ENCODE measurements at regions not wholly inside any gene's neighbourhood (a gene's known extent, or its start where the extent isn't known, plus 50 kb on each side); places are given as distances from the start of the nearest gene placed in this dataset.

GRCh38 chr6:139932671-139933070 is 558.2 kb upstream of the CITED2 start:
- DNase-seq (ENCODE audit: low read depth in 6 of 9, low spot score in 9 of 9): no peak
- no peaks in the 10 kb centered on the region for H3K36me3 ChIP-seq (ENCODE audit: control insufficient read depth in 2 of 2, insufficient read depth in 2 of 2, low read length in 1 of 2)
- H3K4me3 ChIP-seq (ENCODE audit: low read length in 2 of 2): no peak overlapping the region
- H3K27me3 ChIP-seq (ENCODE audit: control insufficient read depth in 2 of 2, insufficient read depth in 1 of 2, low read length in 1 of 2): no peaks in the 10 kb centered on the region
- WGBS: 94% methylated on average over 3 of the region's 3 CpGs
- H3K27ac ChIP-seq (ENCODE audit: low read depth in 1 of 2, low read length in 1 of 2): no peak overlapping the region
- H3K4me1 ChIP-seq (ENCODE audit: control insufficient read depth in 2 of 2, insufficient read depth in 2 of 2, low read length in 2 of 2): no peaks in the 10 kb centered on the region
- H3K9me3 ChIP-seq (ENCODE audit: control insufficient read depth in 2 of 2, insufficient read depth in 1 of 2, low read length in 1 of 2): no peaks in the 10 kb centered on the region

DNA sequence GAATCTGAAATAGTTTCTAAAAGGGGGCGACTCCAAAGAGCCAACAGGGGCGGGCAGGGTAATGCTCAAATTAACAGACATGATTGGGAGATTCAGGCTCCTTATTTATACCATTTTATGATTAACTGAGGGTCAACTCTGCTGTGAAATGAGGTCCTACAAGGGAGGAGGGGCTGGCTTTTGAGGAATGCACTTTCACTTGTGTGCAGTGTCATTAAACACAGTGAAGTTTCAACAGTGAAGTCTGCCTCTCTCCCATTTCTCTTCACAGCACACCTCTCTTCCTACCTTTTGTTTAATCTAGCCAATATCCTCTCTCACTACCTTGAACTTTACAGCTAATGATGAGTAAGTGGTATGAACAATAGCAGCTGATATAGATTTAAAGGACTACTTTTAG is 557.3 kb upstream of the CITED2 start:
- H3K27me3 ChIP-seq (ENCODE audit: control insufficient read depth in 2 of 2, insufficient read depth in 1 of 2, low read length in 1 of 2): no peaks in the 10 kb centered on the region
- 96% methylated on average over 2 of the region's 2 CpGs for WGBS

GRCh38 chr6:139927742-139928305 is 553.4 kb upstream of the CITED2 start:
- H3K4me3 ChIP-seq (ENCODE audit: low read length in 2 of 2): no peak overlapping the region
- WGBS: 88% methylated on average over 1 of the region's 1 CpG
- no peak for DNase-seq (ENCODE audit: low read depth in 6 of 9, low spot score in 9 of 9)
- H3K27ac ChIP-seq (ENCODE audit: low read depth in 1 of 2, low read length in 1 of 2): no peak overlapping the region
- H3K4me1 ChIP-seq (ENCODE audit: control insufficient read depth in 2 of 2, insufficient read depth in 2 of 2, low read length in 2 of 2): no peaks in the 10 kb centered on the region
- H3K36me3 ChIP-seq (ENCODE audit: control insufficient read depth in 2 of 2, insufficient read depth in 2 of 2, low read length in 1 of 2): no peaks in the 10 kb centered on the region
- H3K9me3 ChIP-seq (ENCODE audit: control insufficient read depth in 2 of 2, insufficient read depth in 1 of 2, low read length in 1 of 2): no peaks in the 10 kb centered on the region
- no peaks in the 10 kb centered on the region for H3K27me3 ChIP-seq (ENCODE audit: control insufficient read depth in 2 of 2, insufficient read depth in 1 of 2, low read length in 1 of 2)

More for the DNA sequence above, 557.3 kb upstream of the CITED2 start:
- Histone ChIP-seq H3K4me3 (ENCODE audit: low read length in 2 of 2) (no peak overlapping the region), H3K4me1 (ENCODE audit: control insufficient read depth in 2 of 2, insufficient read depth in 2 of 2, low read length in 2 of 2) (no peaks in the 10 kb centered on the region), H3K36me3 (ENCODE audit: control insufficient read depth in 2 of 2, insufficient read depth in 2 of 2, low read length in 1 of 2) (no peaks in the 10 kb centered on the region), H3K27ac (ENCODE audit: low read depth in 1 of 2, low read length in 1 of 2) (no peak overlapping the region), H3K9me3 (ENCODE audit: control insufficient read depth in 2 of 2, insufficient read depth in 1 of 2, low read length in 1 of 2) (no peaks in the 10 kb centered on the region)
- DNase-seq (ENCODE audit: low read depth in 6 of 9, low spot score in 9 of 9): no peak

- no peak overlapping the region for H3K27ac ChIP-seq (ENCODE audit: low read depth in 1 of 2, low read length in 1 of 2)
- no peak for DNase-seq (ENCODE audit: low read depth in 6 of 9, low spot score in 9 of 9)
- no peaks in the 10 kb centered on the region for H3K9me3 ChIP-seq (ENCODE audit: control insufficient read depth in 2 of 2, insufficient read depth in 1 of 2, low read length in 1 of 2)
- H3K4me1 ChIP-seq (ENCODE audit: control insufficient read depth in 2 of 2, insufficient read depth in 2 of 2, low read length in 2 of 2): no peaks in the 10 kb centered on the region
- WGBS: 66% methylated on average over 2 of the region's 2 CpGs
- H3K4me3 ChIP-seq (ENCODE audit: low read length in 2 of 2): no peak overlapping the region
- H3K27me3 ChIP-seq (ENCODE audit: control insufficient read depth in 2 of 2, insufficient read depth in 1 of 2, low read length in 1 of 2): no peaks in the 10 kb centered on the region
- no peaks in the 10 kb centered on the region for H3K36me3 ChIP-seq (ENCODE audit: control insufficient read depth in 2 of 2, insufficient read depth in 2 of 2, low read length in 1 of 2)
Observed at GRCh38 chr6:139927236-139927635, 552.8 kb upstream of the CITED2 start.

- 93% methylated on average over 3 of the region's 3 CpGs for WGBS
Observed at GRCh38 chr6:139926711-139927110, 552.3 kb upstream of the CITED2 start.

DNA sequence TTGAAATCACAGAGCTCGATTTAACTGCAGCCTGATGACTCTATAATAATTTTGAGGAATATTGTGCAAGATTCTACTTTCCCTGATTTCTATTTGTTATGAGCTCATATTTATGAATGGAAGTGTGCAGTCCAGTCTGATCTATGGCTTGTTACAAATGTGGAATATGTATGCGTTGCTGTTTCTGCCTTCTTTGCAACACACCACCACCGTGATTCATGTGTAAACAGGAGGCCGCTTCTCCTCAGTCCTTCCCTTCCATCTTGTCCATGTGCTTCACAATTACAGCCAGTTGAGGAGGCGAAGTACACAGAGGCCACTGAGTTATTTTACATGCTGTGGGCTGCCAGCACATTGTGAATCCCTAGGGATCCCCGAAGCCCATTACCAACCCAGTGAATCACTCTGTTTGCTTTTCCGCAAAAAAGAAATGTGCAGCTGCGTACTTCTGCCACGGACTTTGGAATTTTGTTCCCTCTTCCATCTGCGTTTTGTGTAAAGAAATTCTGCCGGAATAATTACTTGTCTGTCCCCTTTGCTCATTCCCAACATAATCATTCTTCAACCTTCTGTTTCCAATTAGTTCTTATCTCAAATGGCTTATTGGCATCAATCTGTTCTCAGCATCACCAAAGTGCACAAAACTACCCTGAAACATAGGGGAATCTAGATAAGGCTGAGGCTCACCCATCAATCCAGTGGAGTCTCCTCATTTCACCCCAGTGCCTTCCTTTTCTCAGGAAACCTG is 551.6 kb upstream of the CITED2 start:
- no peaks in the 10 kb centered on the region for H3K36me3 ChIP-seq (ENCODE audit: control insufficient read depth in 2 of 2, insufficient read depth in 2 of 2, low read length in 1 of 2)
- WGBS: 96% methylated on average over 11 of the region's 11 CpGs
- DNase-seq (ENCODE audit: low read depth in 6 of 9, low spot score in 9 of 9): no peak
- H3K4me3 ChIP-seq (ENCODE audit: low read length in 2 of 2): no peak overlapping the region
- H3K4me1 ChIP-seq (ENCODE audit: control insufficient read depth in 2 of 2, insufficient read depth in 2 of 2, low read length in 2 of 2): no peaks in the 10 kb centered on the region
- no peaks in the 10 kb centered on the region for H3K27me3 ChIP-seq (ENCODE audit: control insufficient read depth in 2 of 2, insufficient read depth in 1 of 2, low read length in 1 of 2)
- no peak overlapping the region for H3K27ac ChIP-seq (ENCODE audit: low read depth in 1 of 2, low read length in 1 of 2)
- H3K9me3 ChIP-seq (ENCODE audit: control insufficient read depth in 2 of 2, insufficient read depth in 1 of 2, low read length in 1 of 2): no peaks in the 10 kb centered on the region

More at GRCh38 chr6:139926711-139927110, 552.3 kb upstream of the CITED2 start:
- Histone ChIP-seq H3K27ac (ENCODE audit: low read depth in 1 of 2, low read length in 1 of 2) (no peak overlapping the region), H3K4me1 (ENCODE audit: control insufficient read depth in 2 of 2, insufficient read depth in 2 of 2, low read length in 2 of 2) (no peaks in the 10 kb centered on the region), H3K27me3 (ENCODE audit: control insufficient read depth in 2 of 2, insufficient read depth in 1 of 2, low read length in 1 of 2) (no peaks in the 10 kb centered on the region), H3K36me3 (ENCODE audit: control insufficient read depth in 2 of 2, insufficient read depth in 2 of 2, low read length in 1 of 2) (no peaks in the 10 kb centered on the region), H3K4me3 (ENCODE audit: low read length in 2 of 2) (no peak overlapping the region), H3K9me3 (ENCODE audit: control insufficient read depth in 2 of 2, insufficient read depth in 1 of 2, low read length in 1 of 2) (no peaks in the 10 kb centered on the region)
- no peak for DNase-seq (ENCODE audit: low read depth in 6 of 9, low spot score in 9 of 9)

DNA sequence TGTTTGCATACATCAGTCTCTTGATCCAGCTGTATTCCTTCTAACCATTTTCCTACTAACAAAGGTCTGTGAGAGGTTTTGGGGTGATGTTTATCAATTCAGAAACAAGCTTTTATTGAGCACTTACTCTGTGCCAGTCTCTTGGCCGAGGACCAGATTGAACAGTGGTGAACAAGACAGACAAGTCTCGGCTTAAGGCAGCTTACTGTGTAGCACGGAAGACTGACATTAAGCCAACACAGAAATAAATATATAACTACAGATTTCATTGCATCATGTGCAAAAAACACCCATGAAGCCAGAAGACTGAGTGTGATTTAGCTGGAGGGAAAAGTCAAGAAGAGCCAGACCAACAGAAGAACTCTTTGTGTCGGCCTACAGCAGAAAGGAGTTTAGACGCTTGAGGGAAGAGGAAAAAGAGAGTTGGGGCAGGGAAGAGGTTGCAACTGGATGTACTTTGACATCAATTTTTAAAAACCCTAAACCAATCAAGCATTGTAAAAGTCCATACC is 549.6 kb upstream of the CITED2 start:
- Histone ChIP-seq H3K4me1 (ENCODE audit: control insufficient read depth in 2 of 2, insufficient read depth in 2 of 2, low read length in 2 of 2) (no peaks in the 10 kb centered on the region), H3K27ac (ENCODE audit: low read depth in 1 of 2, low read length in 1 of 2) (no peak overlapping the region), H3K36me3 (ENCODE audit: control insufficient read depth in 2 of 2, insufficient read depth in 2 of 2, low read length in 1 of 2) (no peaks in the 10 kb centered on the region), H3K9me3 (ENCODE audit: control insufficient read depth in 2 of 2, insufficient read depth in 1 of 2, low read length in 1 of 2) (no peaks in the 10 kb centered on the region), H3K4me3 (ENCODE audit: low read length in 2 of 2) (no peak overlapping the region), H3K27me3 (ENCODE audit: control insufficient read depth in 2 of 2, insufficient read depth in 1 of 2, low read length in 1 of 2) (no peaks in the 10 kb centered on the region)
- DNase-seq (ENCODE audit: low read depth in 6 of 9, low spot score in 9 of 9): no peak
- WGBS: 96% methylated on average over 5 of the region's 5 CpGs

DNA sequence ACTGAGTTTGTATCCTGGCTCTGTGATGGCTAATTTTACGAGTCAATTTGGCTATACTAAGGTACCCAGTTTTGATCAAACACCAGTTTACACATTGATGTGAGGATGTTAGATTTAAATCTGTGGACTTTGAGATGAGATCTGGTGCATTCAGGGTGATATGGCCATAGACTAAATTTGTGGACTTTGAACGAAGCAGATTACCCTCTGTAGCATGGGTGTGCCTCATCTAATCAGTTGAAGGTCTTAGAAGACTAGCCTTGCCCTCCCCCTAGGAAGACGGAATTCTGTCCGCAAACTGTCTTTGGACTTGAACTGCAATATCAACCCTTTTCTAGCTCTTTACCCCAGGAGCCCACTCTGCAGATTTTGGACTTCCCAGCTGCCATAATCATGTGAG is 547.8 kb upstream of the CITED2 start:
- no peaks in the 10 kb centered on the region for H3K27me3 ChIP-seq (ENCODE audit: control insufficient read depth in 2 of 2, insufficient read depth in 1 of 2, low read length in 1 of 2)
- no peak overlapping the region for H3K4me3 ChIP-seq (ENCODE audit: low read length in 2 of 2)
- no peak overlapping the region for H3K27ac ChIP-seq (ENCODE audit: low read depth in 1 of 2, low read length in 1 of 2)
- 96% methylated on average over 4 of the region's 4 CpGs for WGBS
- H3K4me1 ChIP-seq (ENCODE audit: control insufficient read depth in 2 of 2, insufficient read depth in 2 of 2, low read length in 2 of 2): no peaks in the 10 kb centered on the region
- no peak for DNase-seq (ENCODE audit: low read depth in 6 of 9, low spot score in 9 of 9)
- no peaks in the 10 kb centered on the region for H3K36me3 ChIP-seq (ENCODE audit: control insufficient read depth in 2 of 2, insufficient read depth in 2 of 2, low read length in 1 of 2)
- H3K9me3 ChIP-seq (ENCODE audit: control insufficient read depth in 2 of 2, insufficient read depth in 1 of 2, low read length in 1 of 2): no peaks in the 10 kb centered on the region

- Histone ChIP-seq H3K4me1 (ENCODE audit: control insufficient read depth in 2 of 2, insufficient read depth in 2 of 2, low read length in 2 of 2) (no peaks in the 10 kb centered on the region), H3K27me3 (ENCODE audit: control insufficient read depth in 2 of 2, insufficient read depth in 1 of 2, low read length in 1 of 2) (no peaks in the 10 kb centered on the region), H3K36me3 (ENCODE audit: control insufficient read depth in 2 of 2, insufficient read depth in 2 of 2, low read length in 1 of 2) (no peaks in the 10 kb centered on the region), H3K9me3 (ENCODE audit: control insufficient read depth in 2 of 2, insufficient read depth in 1 of 2, low read length in 1 of 2) (no peaks in the 10 kb centered on the region), H3K4me3 (ENCODE audit: low read length in 2 of 2) (no peak overlapping the region), H3K27ac (ENCODE audit: low read depth in 1 of 2, low read length in 1 of 2) (no peak overlapping the region)
- no peak for DNase-seq (ENCODE audit: low read depth in 6 of 9, low spot score in 9 of 9)
- 91% methylated on average over 2 of the region's 2 CpGs for WGBS
Observed at GRCh38 chr6:139920776-139921100, 546.3 kb upstream of the CITED2 start.

All from thymus (tissue), 11 donors.